H1 (cell line): ENCODE measurements at regions not wholly inside any gene's neighbourhood (a gene's known extent, or its start where the extent isn't known, plus 50 kb on each side); places are given as distances from the start of the nearest gene placed in this dataset.

ENCODE experiments used
- CTCF ChIA-PET: fragments of 300-600 bp; sonication (Branson Sonifier 250); formaldehyde crosslinking; loops from one replicate; lab custom pipeline; 2021; ENCODE audit not compliant: partially characterized antibody; lab: Charles Lee
- POLR2A ChIA-PET: fragments of 300-600 bp; sonication (Branson Sonifier 250); formaldehyde crosslinking; loops from one replicate; lab custom pipeline; 2021; ENCODE audit warnings: inconsistent platforms; ENCODE audit not compliant: partially characterized antibody; lab: Charles Lee
- DNase-seq, 2 experiments: peaks; one replicate each; pipeline versions ENCODE4 v3.0.0 to v3.0.0-alpha.2; 2010 to 2022; ENCODE audit warnings: low spot score in 2 of 2, low read depth in 1 of 2, mixed read lengths in 1 of 2
- FAIRE-seq: peaks from 2 replicates; lab custom pipeline; 2011; peaks lifted over from hg19 to GRCh38; lab: Jason Lieb, UNC
- H2AFZ ChIP-seq: 2 replicates; pipeline ENCODE4 v1.8.1; 2012; ENCODE audit warnings: low read length, inconsistent platforms
- H2AK5ac ChIP-seq: 2 replicates; pipeline ENCODE4 v1.6.1; 2013; ENCODE audit warnings: low read depth, low read length
- H2BK120ac ChIP-seq: replicated peaks from 2 replicates; pipeline ENCODE3; 2013; ENCODE audit warnings: low read depth, low read length, inconsistent platforms
- H2BK12ac ChIP-seq: 2 replicates; pipeline ENCODE4 v1.6.1; 2013; ENCODE audit warnings: low read depth, low read length
- H2BK15ac ChIP-seq: 2 replicates; pipeline ENCODE4 v1.6.1; 2013; ENCODE audit warnings: low read length
- H2BK20ac ChIP-seq: 2 replicates; pipeline ENCODE4 v1.6.1; 2013; ENCODE audit warnings: low read length
- H2BK5ac ChIP-seq: 2 replicates; pipeline ENCODE4 v1.6.1; 2013; ENCODE audit warnings: low read depth, low read length
- H3K14ac ChIP-seq: 2 replicates; pipeline ENCODE4 v1.6.1; 2013; ENCODE audit warnings: inconsistent platforms; ENCODE audit not compliant: insufficient read length
- H3K18ac ChIP-seq: 2 replicates; pipeline ENCODE4 v1.6.1; 2013; ENCODE audit warnings: low read length; ENCODE audit errors: extremely low read depth
- H3K23ac ChIP-seq: 2 replicates; pipeline ENCODE4 v1.6.1; 2013; ENCODE audit warnings: inconsistent platforms; ENCODE audit not compliant: insufficient read length
- H3K23me2 ChIP-seq: 2 replicates; pipeline ENCODE4 v1.6.1; 2013; ENCODE audit warnings: low read depth, low read length
- H3K27ac ChIP-seq: 2 replicates; pipeline ENCODE4 v1.6.1; 2011; ENCODE audit warnings: low read depth, low read length, inconsistent platforms
- H3K27me3 ChIP-seq, 4 experiments: replicated peaks in 1 of 4; 1 replicate in 1 of 4; 2 replicates in 3 of 4; pipeline versions ENCODE4 v1.6.1 to v1.8.1; 2011 to 2013; ENCODE audit warnings: low read length in 3 of 4, mild to moderate bottlenecking in 3 of 4, inconsistent platforms in 2 of 4, mixed read lengths in 2 of 4, moderate library complexity in 1 of 4; ENCODE audit not compliant: control insufficient read depth in 3 of 4, insufficient read depth in 3 of 4; ENCODE audit errors: extremely low read depth in 1 of 4
- H3K36me3 ChIP-seq, 4 experiments: 2 replicates each; pipeline versions ENCODE4 v1.6.1 to v1.8.1; 2011 to 2013; ENCODE audit warnings: mild to moderate bottlenecking in 4 of 4, low read length in 3 of 4, moderate library complexity in 2 of 4, control low read depth in 1 of 4, inconsistent platforms in 1 of 4; ENCODE audit not compliant: insufficient read depth in 4 of 4, control insufficient read depth in 2 of 4
- H3K4ac ChIP-seq: replicated peaks from 2 replicates; pipeline ENCODE3; 2013; ENCODE audit warnings: low read length, low read depth, mixed read lengths, inconsistent platforms; ENCODE audit not compliant: insufficient read length
- H3K4me1 ChIP-seq, 4 experiments: replicated peaks in 1 of 4; 1 replicate in 1 of 4; 2 replicates in 3 of 4; pipeline versions ENCODE4 v1.6.1 to v1.8.1; 2011 to 2013; ENCODE audit warnings: low read length in 3 of 4, inconsistent platforms in 2 of 4, mixed read lengths in 1 of 4; ENCODE audit not compliant: insufficient read depth in 4 of 4, control insufficient read depth in 3 of 4
- H3K4me2 ChIP-seq, 2 experiments: 2 replicates each; pipeline versions ENCODE4 v1.6.1 to v1.8.1; 2011 to 2013; ENCODE audit warnings: low read depth in 2 of 2, low read length in 2 of 2, control low read depth in 1 of 2, inconsistent platforms in 1 of 2, mild to moderate bottlenecking in 1 of 2; ENCODE audit not compliant: insufficient read depth in 1 of 2
- H3K4me3 ChIP-seq, 4 experiments: fragments of 200-600, 300-600 bp in 1 of 4; sonication (generic), shearing (Covaris generic), sonication (Bioruptor Twin) in 1 of 4; 2 replicates each; pipeline versions ENCODE4 v1.5.1 to v1.8.1; 2011 to 2016; ENCODE audit warnings: low read length in 4 of 4, low read depth in 3 of 4, control low read depth in 2 of 4, inconsistent platforms in 2 of 4, mild to moderate bottlenecking in 2 of 4, mixed read lengths in 1 of 4, moderate library complexity in 1 of 4; ENCODE audit not compliant: insufficient read depth in 2 of 4; ENCODE audit errors: extremely low read depth in 1 of 4
- H3K56ac ChIP-seq: replicated peaks from 2 replicates; pipeline ENCODE3; 2013; ENCODE audit warnings: low read depth, mild to moderate bottlenecking, mixed read lengths, low read length, inconsistent platforms; ENCODE audit not compliant: insufficient read length
- H3K79me1 ChIP-seq: 2 replicates; pipeline ENCODE4 v1.6.1; 2013; ENCODE audit warnings: low read depth, low read length, control low read depth
- H3K79me2 ChIP-seq, 2 experiments: 2 replicates each; pipeline versions ENCODE4 v1.6.1 to v1.8.1; 2012 to 2013; ENCODE audit warnings: low read length in 2 of 2, mild to moderate bottlenecking in 2 of 2, inconsistent platforms in 1 of 2; ENCODE audit not compliant: insufficient read depth in 2 of 2, control insufficient read depth in 1 of 2
- H3K9ac ChIP-seq, 4 experiments: replicated peaks in 1 of 4; 1 replicate in 1 of 4; 2 replicates in 3 of 4; pipeline versions ENCODE4 v1.6.1 to v1.8.1; 2011 to 2013; ENCODE audit warnings: low read depth in 3 of 4, low read length in 3 of 4, control low read depth in 2 of 4, mild to moderate bottlenecking in 2 of 4, moderate library complexity in 2 of 4, inconsistent platforms in 1 of 4; ENCODE audit errors: extremely low read depth in 1 of 4
- H3K9me3 ChIP-seq, 2 experiments: 2 replicates each; pipeline versions ENCODE4 v1.6.1 to v1.8.1; 2012 to 2013; ENCODE audit warnings: mild to moderate bottlenecking in 2 of 2, moderate library complexity in 2 of 2, control low read depth in 1 of 2, inconsistent platforms in 1 of 2, low read depth in 1 of 2, low read length in 1 of 2, mixed read lengths in 1 of 2; ENCODE audit not compliant: insufficient read depth in 2 of 2
- H4K20me1 ChIP-seq, 2 experiments: replicated peaks in 1 of 2; 2 replicates each; pipeline versions ENCODE3 to v1.8.1; 2011 to 2013; ENCODE audit warnings: inconsistent platforms in 2 of 2, low read length in 2 of 2, mild to moderate bottlenecking in 1 of 2; ENCODE audit not compliant: insufficient read depth in 2 of 2, control insufficient read depth in 1 of 2
- H4K5ac ChIP-seq: 2 replicates; pipeline ENCODE4 v1.6.1; 2013; ENCODE audit warnings: low read length, low read depth, mixed read lengths, inconsistent platforms; ENCODE audit not compliant: insufficient read length
- H4K8ac ChIP-seq: 2 replicates; pipeline ENCODE4 v1.8.0; 2013; ENCODE audit warnings: mild to moderate bottlenecking, moderate library complexity, low read length, inconsistent platforms; ENCODE audit not compliant: insufficient read depth; ENCODE audit errors: extremely low read depth
- H4K91ac ChIP-seq: replicated peaks from 2 replicates; pipeline ENCODE3; 2013; ENCODE audit warnings: low read length, mixed read lengths, inconsistent platforms; ENCODE audit not compliant: insufficient read length
- CHD2 ChIP-seq: IDR thresholded peaks from 2 replicates; pipeline ENCODE4 v1.6.1; 2012; ENCODE audit warnings: low read length, improper control_type of control experiment
- EGR1 ChIP-seq: IDR thresholded peaks from 2 replicates; pipeline ENCODE4 v1.6.1; 2011; ENCODE audit warnings: low read depth, low read length, borderline replicate concordance
- EZH2 ChIP-seq: fragments of 200-600 bp; sonication (generic); IDR thresholded peaks from 2 replicates; pipeline ENCODE4 v1.7.1; 2012; ENCODE audit warnings: low read depth, mild to moderate bottlenecking, moderate library complexity, low read length, inconsistent platforms; ENCODE audit not compliant: severe bottlenecking
- RNF2 ChIP-seq: fragments of 200-900, 300-1000 bp; sonication (generic); IDR thresholded peaks from 2 replicates; pipeline ENCODE4 v1.7.1; 2016; ENCODE audit warnings: borderline replicate concordance, low read depth, mild to moderate bottlenecking, antibody characterized with exemption, low read length; ENCODE audit not compliant: poor library complexity, severe bottlenecking; ENCODE audit errors: missing control alignments
- SIN3A ChIP-seq, 2 experiments: IDR thresholded peaks in 1 of 2; conservative IDR thresholded peaks in 1 of 2; 2 replicates each; pipeline ENCODE4 v1.6.1; 2011 to 2012; ENCODE audit warnings: low read length in 2 of 2, improper control_type of control experiment in 1 of 2, low read depth in 1 of 2, mild to moderate bottlenecking in 1 of 2
- SRF ChIP-seq: IDR thresholded peaks from 2 replicates; pipeline ENCODE4 v1.6.1; 2011; ENCODE audit warnings: mild to moderate bottlenecking, low read depth, low read length, moderate library complexity
- TAF1 ChIP-seq: IDR thresholded peaks from 2 replicates; pipeline ENCODE4 v1.6.1; 2011; ENCODE audit warnings: mild to moderate bottlenecking, low read depth, low read length
- WGBS, 2 experiments: shearing (Covaris generic) in 1 of 2; methylation state at CpG; one replicate each; pipeline versions ENCODE4 v1.1.6 to v1.1.7; 2013 to 2015; ENCODE audit warnings: low lambda C conversion rate in 2 of 2, mixed read lengths in 2 of 2, inconsistent platforms in 1 of 2, low coverage in 1 of 2, missing lambda C conversion rate in 1 of 2; ENCODE audit not compliant: insufficient replicate concordance in 2 of 2, insufficient coverage in 1 of 2, insufficient read length in 1 of 2; ENCODE audit errors: extremely low coverage in 1 of 2, missing lambda C conversion rate in 1 of 2; 5-methylcytosine and 5-hydroxymethylcytosine counted together

- WGBS, 2 experiments, result 96% methylated on average over 5 of the region's 5 CpGs; no CpG with 5 or more reads in 1 of the 2 experiments
- Histone ChIP-seq H4K5ac (no peak overlapping the region), H4K91ac (no peak overlapping the region), H3K18ac (no peak overlapping the region), H2AFZ (no peak overlapping the region), H4K8ac (no peak overlapping the region), H2BK5ac (no peak overlapping the region), H3K4me2 (no peak overlapping the region), H3K4me3 (no peak overlapping the region), H3K23me2 (no peaks in the 10 kb centered on the region; the same call in 1 of the 2 replicates), H3K27me3 (no peaks in the 10 kb centered on the region), H2BK20ac (no peak overlapping the region), H2AK5ac (no peak overlapping the region), H4K20me1 (no peaks in the 10 kb centered on the region), H2BK12ac (no peak overlapping the region), H3K9me3 (0 out of 4 replicates have a peak, but pooled peaks cover 0 to 3% of the 10 kb centered on the region in 2 experiments), H2BK120ac (no peak overlapping the region), H3K79me2 (no peaks in the 10 kb centered on the region), H3K79me1 (no peaks in the 10 kb centered on the region), H3K23ac (no peak overlapping the region), H3K14ac (no peak overlapping the region), H3K4ac (no peak overlapping the region), H3K4me1 (no peaks in the 10 kb centered on the region), H2BK15ac (no peak overlapping the region), H3K27ac (no peak overlapping the region), H3K9ac (no peak overlapping the region), H3K36me3 (no peaks in the 10 kb centered on the region), H3K56ac (no peak overlapping the region)
- POLR2A ChIA-PET, result interaction anchor here (0.6 kb wide), 1 partner anchor 36 kb away, joined by 3 read pairs; no protein-coding TSS in a partner anchor
- DNase-seq (no peak), FAIRE-seq (no peak)
- TF ChIP-seq CHD2, result no peak
- TF ChIP-seq SIN3A (conservative IDR thresholded peaks at IDR 0.05 in 1 of 2, IDR thresholded peaks at IDR 0.05 in 1 of 2; ENCODE audit: low read depth in 1 of 2, low read length in 2 of 2), result no peak
- no peak for TF ChIP-seq TAF1
- no peak for TF ChIP-seq RNF2
- no peak for TF ChIP-seq EZH2
- TF ChIP-seq SRF, result no peak
- no peak for TF ChIP-seq EGR1
- CTCF ChIA-PET, result no interaction called here
Measured at GRCh38 chr10:2731940-2732339, 335.4 kb upstream of the PFKP start.
